22Rv1 (cell line): ENCODE measurements at regions not wholly inside any gene's neighbourhood (a gene's known extent, or its start where the extent isn't known, plus 50 kb on each side); places are given as distances from the start of the nearest gene placed in this dataset.

Experiments used
- H3K27ac ChIP-seq: fragments of 450-650 bp; 2 replicates; pipeline ENCODE4 v1.5.1; 2017
- CTCF ChIP-seq: fragments of 450-650 bp; IDR thresholded peaks from 2 replicates; pipeline ENCODE4 v1.5.1; 2017; ENCODE audit warnings: mild to moderate bottlenecking
- ZFX ChIP-seq: fragments of 450-650 bp; IDR thresholded peaks from 2 replicates; pipeline ENCODE4 v1.6.1; 2017; ENCODE audit warnings: antibody characterized with exemption, borderline replicate concordance

GRCh38 chr6:22149501-22150367, 147.1 kb downstream of the PRL start:
- H3K27ac ChIP-seq: no peak overlapping the region
- TF ChIP-seq ZFX: no peak
- no peak for TF ChIP-seq CTCF

DNA sequence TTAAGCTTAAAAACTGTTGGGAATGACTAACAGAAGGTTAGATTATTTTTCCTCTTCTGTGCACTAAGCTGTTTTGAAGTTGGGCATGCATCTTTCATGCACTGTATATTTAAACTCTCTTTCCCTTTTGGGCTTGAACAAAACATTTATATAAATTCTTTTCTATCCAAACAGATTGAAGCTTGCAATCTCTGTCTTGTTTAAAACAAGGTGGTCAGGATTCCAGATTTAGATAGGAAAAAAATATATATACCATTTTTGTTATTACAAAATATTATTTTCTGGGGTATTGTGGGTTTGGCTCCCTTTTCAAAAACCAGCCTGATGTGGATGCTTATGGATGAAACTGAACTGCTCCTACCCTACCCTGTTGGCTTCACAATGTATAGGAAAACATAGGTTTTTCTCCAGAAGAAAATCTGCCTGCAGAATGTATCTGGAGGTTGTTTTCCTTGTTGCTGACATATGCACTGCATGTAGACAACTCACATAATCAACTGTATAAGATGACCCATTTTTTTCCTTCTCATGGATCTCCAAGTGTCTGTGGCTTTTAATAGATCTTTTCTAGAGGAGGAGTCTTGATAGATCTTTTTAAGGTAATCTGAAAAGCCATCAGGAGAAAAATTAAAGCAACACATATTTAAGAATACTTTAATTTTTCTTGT, 146.3 kb downstream of the PRL start:
- no peak overlapping the region for H3K27ac ChIP-seq
- no peak for TF ChIP-seq CTCF
- no peak for TF ChIP-seq ZFX

GRCh38 chr6:22151892-22152291, 144.9 kb downstream of the PRL start:
- TF ChIP-seq ZFX: no peak
- TF ChIP-seq CTCF: no peak
- no peak overlapping the region for H3K27ac ChIP-seq

GRCh38 chr6:22152841-22153240, 144.0 kb downstream of the PRL start:
- TF ChIP-seq ZFX (no peak), CTCF (no peak)
- H3K27ac ChIP-seq: no peak overlapping the region

- TF ChIP-seq CTCF (no peak), ZFX (no peak)
- H3K27ac ChIP-seq: no peak overlapping the region
These were observed 143.3 kb downstream of the PRL start for GRCh38 chr6:22153384-22154158.

DNA sequence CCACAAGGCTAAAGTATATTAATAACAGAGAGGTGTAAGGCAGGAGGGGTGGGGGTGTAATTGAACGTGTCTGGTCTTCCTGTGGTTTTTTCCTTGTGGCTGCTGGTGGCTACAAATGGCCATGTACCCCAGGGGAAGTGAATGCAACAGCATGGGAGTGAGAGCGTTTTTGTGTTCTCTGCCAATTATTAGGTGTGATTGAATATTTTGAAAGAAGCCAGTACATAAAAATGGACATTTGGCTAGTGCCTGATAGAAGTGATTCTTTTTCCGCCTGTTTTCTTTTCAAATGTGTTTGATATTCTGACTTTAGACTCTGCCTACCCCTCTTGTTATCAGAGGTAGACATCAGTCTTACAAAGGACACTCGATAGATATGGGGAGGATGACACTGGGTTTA, 141.3 kb downstream of the PRL start:
- TF ChIP-seq ZFX (no peak), CTCF (no peak)
- H3K27ac ChIP-seq: no peak overlapping the region

- TF ChIP-seq CTCF: no peak
- TF ChIP-seq ZFX: no peak
- no peak overlapping the region for H3K27ac ChIP-seq
These were observed 139.6 kb downstream of the PRL start for GRCh38 chr6:22157233-22157632.
